H1 (cell line): ENCODE measurements at regions not wholly inside any gene's neighbourhood (a gene's known extent, or its start where the extent isn't known, plus 50 kb on each side); places are given as distances from the start of the nearest gene placed in this dataset.

Experiments
- CTCF ChIA-PET: fragments of 300-600 bp; sonication (Branson Sonifier 250); formaldehyde crosslinking; loops from one replicate; lab custom pipeline; 2021; ENCODE audit not compliant: partially characterized antibody; lab: Charles Lee
- POLR2A ChIA-PET: fragments of 300-600 bp; sonication (Branson Sonifier 250); formaldehyde crosslinking; loops from one replicate; lab custom pipeline; 2021; ENCODE audit warnings: inconsistent platforms; ENCODE audit not compliant: partially characterized antibody; lab: Charles Lee
- DNase-seq, 2 experiments: peaks; one replicate each; pipeline versions ENCODE4 v3.0.0 to v3.0.0-alpha.2; 2010 to 2022; ENCODE audit warnings: low spot score in 2 of 2, low read depth in 1 of 2, mixed read lengths in 1 of 2
- FAIRE-seq: peaks from 2 replicates; lab custom pipeline; 2011; peaks lifted over from hg19 to GRCh38; lab: Jason Lieb, UNC
- H2AFZ ChIP-seq: 2 replicates; pipeline ENCODE4 v1.8.1; 2012; ENCODE audit warnings: low read length, inconsistent platforms
- H2AK5ac ChIP-seq: 2 replicates; pipeline ENCODE4 v1.6.1; 2013; ENCODE audit warnings: low read depth, low read length
- H2BK120ac ChIP-seq: replicated peaks from 2 replicates; pipeline ENCODE3; 2013; ENCODE audit warnings: low read depth, low read length, inconsistent platforms
- H2BK12ac ChIP-seq: 2 replicates; pipeline ENCODE4 v1.6.1; 2013; ENCODE audit warnings: low read depth, low read length
- H2BK15ac ChIP-seq: 2 replicates; pipeline ENCODE4 v1.6.1; 2013; ENCODE audit warnings: low read length
- H2BK20ac ChIP-seq: 2 replicates; pipeline ENCODE4 v1.6.1; 2013; ENCODE audit warnings: low read length
- H2BK5ac ChIP-seq: 2 replicates; pipeline ENCODE4 v1.6.1; 2013; ENCODE audit warnings: low read depth, low read length
- H3K14ac ChIP-seq: 2 replicates; pipeline ENCODE4 v1.6.1; 2013; ENCODE audit warnings: inconsistent platforms; ENCODE audit not compliant: insufficient read length
- H3K18ac ChIP-seq: 2 replicates; pipeline ENCODE4 v1.6.1; 2013; ENCODE audit warnings: low read length; ENCODE audit errors: extremely low read depth
- H3K23ac ChIP-seq: 2 replicates; pipeline ENCODE4 v1.6.1; 2013; ENCODE audit warnings: inconsistent platforms; ENCODE audit not compliant: insufficient read length
- H3K23me2 ChIP-seq: 2 replicates; pipeline ENCODE4 v1.6.1; 2013; ENCODE audit warnings: low read depth, low read length
- H3K27ac ChIP-seq: 2 replicates; pipeline ENCODE4 v1.6.1; 2011; ENCODE audit warnings: low read depth, low read length, inconsistent platforms
- H3K27me3 ChIP-seq, 4 experiments: replicated peaks in 1 of 4; 1 replicate in 1 of 4; 2 replicates in 3 of 4; pipeline versions ENCODE4 v1.6.1 to v1.8.1; 2011 to 2013; ENCODE audit warnings: low read length in 3 of 4, mild to moderate bottlenecking in 3 of 4, inconsistent platforms in 2 of 4, mixed read lengths in 2 of 4, moderate library complexity in 1 of 4; ENCODE audit not compliant: control insufficient read depth in 3 of 4, insufficient read depth in 3 of 4; ENCODE audit errors: extremely low read depth in 1 of 4
- H3K36me3 ChIP-seq, 4 experiments: 2 replicates each; pipeline versions ENCODE4 v1.6.1 to v1.8.1; 2011 to 2013; ENCODE audit warnings: mild to moderate bottlenecking in 4 of 4, low read length in 3 of 4, moderate library complexity in 2 of 4, control low read depth in 1 of 4, inconsistent platforms in 1 of 4; ENCODE audit not compliant: insufficient read depth in 4 of 4, control insufficient read depth in 2 of 4
- H3K4ac ChIP-seq: replicated peaks from 2 replicates; pipeline ENCODE3; 2013; ENCODE audit warnings: low read length, low read depth, mixed read lengths, inconsistent platforms; ENCODE audit not compliant: insufficient read length
- H3K4me1 ChIP-seq, 4 experiments: replicated peaks in 1 of 4; 1 replicate in 1 of 4; 2 replicates in 3 of 4; pipeline versions ENCODE4 v1.6.1 to v1.8.1; 2011 to 2013; ENCODE audit warnings: low read length in 3 of 4, inconsistent platforms in 2 of 4, mixed read lengths in 1 of 4; ENCODE audit not compliant: insufficient read depth in 4 of 4, control insufficient read depth in 3 of 4
- H3K4me2 ChIP-seq, 2 experiments: 2 replicates each; pipeline versions ENCODE4 v1.6.1 to v1.8.1; 2011 to 2013; ENCODE audit warnings: low read depth in 2 of 2, low read length in 2 of 2, control low read depth in 1 of 2, inconsistent platforms in 1 of 2, mild to moderate bottlenecking in 1 of 2; ENCODE audit not compliant: insufficient read depth in 1 of 2
- H3K4me3 ChIP-seq, 4 experiments: fragments of 200-600, 300-600 bp in 1 of 4; sonication (generic), shearing (Covaris generic), sonication (Bioruptor Twin) in 1 of 4; 2 replicates each; pipeline versions ENCODE4 v1.5.1 to v1.8.1; 2011 to 2016; ENCODE audit warnings: low read length in 4 of 4, low read depth in 3 of 4, control low read depth in 2 of 4, inconsistent platforms in 2 of 4, mild to moderate bottlenecking in 2 of 4, mixed read lengths in 1 of 4, moderate library complexity in 1 of 4; ENCODE audit not compliant: insufficient read depth in 2 of 4; ENCODE audit errors: extremely low read depth in 1 of 4
- H3K56ac ChIP-seq: replicated peaks from 2 replicates; pipeline ENCODE3; 2013; ENCODE audit warnings: low read depth, mild to moderate bottlenecking, mixed read lengths, low read length, inconsistent platforms; ENCODE audit not compliant: insufficient read length
- H3K79me1 ChIP-seq: 2 replicates; pipeline ENCODE4 v1.6.1; 2013; ENCODE audit warnings: low read depth, low read length, control low read depth
- H3K79me2 ChIP-seq, 2 experiments: 2 replicates each; pipeline versions ENCODE4 v1.6.1 to v1.8.1; 2012 to 2013; ENCODE audit warnings: low read length in 2 of 2, mild to moderate bottlenecking in 2 of 2, inconsistent platforms in 1 of 2; ENCODE audit not compliant: insufficient read depth in 2 of 2, control insufficient read depth in 1 of 2
- H3K9ac ChIP-seq, 4 experiments: replicated peaks in 1 of 4; 1 replicate in 1 of 4; 2 replicates in 3 of 4; pipeline versions ENCODE4 v1.6.1 to v1.8.1; 2011 to 2013; ENCODE audit warnings: low read depth in 3 of 4, low read length in 3 of 4, control low read depth in 2 of 4, mild to moderate bottlenecking in 2 of 4, moderate library complexity in 2 of 4, inconsistent platforms in 1 of 4; ENCODE audit errors: extremely low read depth in 1 of 4
- H3K9me3 ChIP-seq, 2 experiments: 2 replicates each; pipeline versions ENCODE4 v1.6.1 to v1.8.1; 2012 to 2013; ENCODE audit warnings: mild to moderate bottlenecking in 2 of 2, moderate library complexity in 2 of 2, control low read depth in 1 of 2, inconsistent platforms in 1 of 2, low read depth in 1 of 2, low read length in 1 of 2, mixed read lengths in 1 of 2; ENCODE audit not compliant: insufficient read depth in 2 of 2
- H4K20me1 ChIP-seq, 2 experiments: replicated peaks in 1 of 2; 2 replicates each; pipeline versions ENCODE3 to v1.8.1; 2011 to 2013; ENCODE audit warnings: inconsistent platforms in 2 of 2, low read length in 2 of 2, mild to moderate bottlenecking in 1 of 2; ENCODE audit not compliant: insufficient read depth in 2 of 2, control insufficient read depth in 1 of 2
- H4K5ac ChIP-seq: 2 replicates; pipeline ENCODE4 v1.6.1; 2013; ENCODE audit warnings: low read length, low read depth, mixed read lengths, inconsistent platforms; ENCODE audit not compliant: insufficient read length
- H4K8ac ChIP-seq: 2 replicates; pipeline ENCODE4 v1.8.0; 2013; ENCODE audit warnings: mild to moderate bottlenecking, moderate library complexity, low read length, inconsistent platforms; ENCODE audit not compliant: insufficient read depth; ENCODE audit errors: extremely low read depth
- H4K91ac ChIP-seq: replicated peaks from 2 replicates; pipeline ENCODE3; 2013; ENCODE audit warnings: low read length, mixed read lengths, inconsistent platforms; ENCODE audit not compliant: insufficient read length
- BRCA1 ChIP-seq: IDR thresholded peaks from 2 replicates; pipeline ENCODE4 v1.6.1; 2012; ENCODE audit warnings: low read depth, low read length, improper control_type of control experiment
- CBX8 ChIP-seq: fragments of 300-800, 300-1000 bp; sonication (generic); IDR thresholded peaks from 2 replicates; pipeline ENCODE4 v1.7.1; 2016; ENCODE audit warnings: low read depth, low read length, borderline replicate concordance
- EP300 ChIP-seq, 2 experiments: IDR thresholded peaks; 1 replicate in 1 of 2; 2 replicates in 1 of 2; pipeline ENCODE4 v1.6.1; 2011 to 2012; ENCODE audit warnings: low read depth in 2 of 2, low read length in 2 of 2, mild to moderate bottlenecking in 2 of 2, borderline replicate concordance in 1 of 2, inconsistent platforms in 1 of 2, moderate library complexity in 1 of 2
- EZH2 ChIP-seq: fragments of 200-600 bp; sonication (generic); IDR thresholded peaks from 2 replicates; pipeline ENCODE4 v1.7.1; 2012; ENCODE audit warnings: low read depth, mild to moderate bottlenecking, moderate library complexity, low read length, inconsistent platforms; ENCODE audit not compliant: severe bottlenecking
- KDM4A ChIP-seq: IDR thresholded peaks from one replicate; pipeline ENCODE4 v1.7.1; 2012; ENCODE audit warnings: low read depth, mild to moderate bottlenecking, moderate library complexity, low read length, inconsistent platforms; ENCODE audit not compliant: severe bottlenecking
- SIRT6 ChIP-seq: IDR thresholded peaks from one replicate; pipeline ENCODE4 v1.7.1; 2012; ENCODE audit warnings: low read length, inconsistent platforms
- TBP ChIP-seq: IDR thresholded peaks from 2 replicates; pipeline ENCODE4 v1.6.1; 2011; ENCODE audit warnings: low read depth, low read length, improper control_type of control experiment
- TEAD4 ChIP-seq: IDR thresholded peaks from 2 replicates; pipeline ENCODE4 v1.6.1; 2012; ENCODE audit warnings: low read depth, low read length, inconsistent platforms, mixed read lengths
- WGBS, 2 experiments: shearing (Covaris generic) in 1 of 2; methylation state at CpG; one replicate each; pipeline versions ENCODE4 v1.1.6 to v1.1.7; 2013 to 2015; ENCODE audit warnings: low lambda C conversion rate in 2 of 2, mixed read lengths in 2 of 2, inconsistent platforms in 1 of 2, low coverage in 1 of 2, missing lambda C conversion rate in 1 of 2; ENCODE audit not compliant: insufficient replicate concordance in 2 of 2, insufficient coverage in 1 of 2, insufficient read length in 1 of 2; ENCODE audit errors: extremely low coverage in 1 of 2, missing lambda C conversion rate in 1 of 2; 5-methylcytosine and 5-hydroxymethylcytosine counted together

- Histone ChIP-seq H3K27ac (no peak overlapping the region), H4K5ac (no peak overlapping the region), H3K14ac (no peak overlapping the region), H2BK5ac (no peak overlapping the region), H4K20me1 (no peaks in the 10 kb centered on the region), H2BK15ac (no peak overlapping the region), H3K4me1 (no peaks in the 10 kb centered on the region), H3K23ac (no peak overlapping the region), H3K56ac (no peak overlapping the region), H2BK20ac (no peak overlapping the region), H3K4me2 (no peak overlapping the region), H2BK120ac (no peak overlapping the region), H3K4ac (no peak overlapping the region), H2AFZ (no peak overlapping the region), H3K18ac (no peak overlapping the region), H3K79me2 (no peaks in the 10 kb centered on the region), H4K91ac (no peak overlapping the region), H3K23me2 (no peaks in the 10 kb centered on the region), H3K79me1 (no peaks in the 10 kb centered on the region), H3K36me3 (no peaks in the 10 kb centered on the region), H3K27me3 (no peaks in the 10 kb centered on the region), H3K9ac (no peak overlapping the region), H3K4me3 (no peak overlapping the region), H2AK5ac (no peak overlapping the region), H4K8ac (no peak overlapping the region), H3K9me3 (no peaks in the 10 kb centered on the region), H2BK12ac (no peak overlapping the region)
- POLR2A ChIA-PET = no interaction called here
- no peak for TF ChIP-seq EZH2
- TF ChIP-seq SIRT6 = no peak
- no peak for TF ChIP-seq CBX8
- TF ChIP-seq TEAD4 = no peak
- TF ChIP-seq KDM4A = no peak
- no peak for TF ChIP-seq EP300 (IDR thresholded peaks at IDR 0.05; ENCODE audit: borderline replicate concordance in 1 of 2, low read depth in 2 of 2, low read length in 2 of 2)
- no peak for TF ChIP-seq BRCA1
- TF ChIP-seq TBP = no peak
- FAIRE-seq (no peak), DNase-seq (no peak)
- CTCF ChIA-PET = interaction anchor here (0.6 kb wide), 1 partner anchor 192 kb away, joined by 4 read pairs; no protein-coding TSS in a partner anchor
- WGBS, 2 experiments = 78% methylated on average over 7 of the region's 8 CpGs; no CpG with 5 or more reads in 1 of the 2 experiments
These were observed 242.4 kb upstream of the PCSK5 start for GRCh38 chr9:75648034-75648433.
